WTC11 (cell line): ENCODE measurements at regions not wholly inside any gene's neighbourhood (a gene's known extent, or its start where the extent isn't known, plus 50 kb on each side); places are given as distances from the start of the nearest gene placed in this dataset.

Source experiments
- ATAC-seq: fragments of 200-7000 bp; cut with Tn5 transposase; 2 replicates; pipeline ENCODE4 v1.10.0; 2021; ENCODE audit warnings: mild to moderate bottlenecking, moderate library complexity
- CTCF ChIA-PET: fragments of 300-600 bp; sonication (Branson Sonifier 250); formaldehyde crosslinking; loops from one replicate; lab custom pipeline; 2021; ENCODE audit warnings: antibody characterized with exemption; lab: Charles Lee
- POLR2A ChIA-PET: fragments of 350-600 bp; sonication (Branson Sonifier 250); formaldehyde crosslinking; loops from one replicate; lab custom pipeline; 2021; ENCODE audit warnings: antibody characterized with exemption; lab: Charles Lee
- DNase-seq: peaks from one replicate; pipeline ENCODE4 v3.0.0; 2021; ENCODE audit warnings: low spot score
- H3K27ac Mint-ChIP-seq: 2 replicates; pipeline ENCODE4 v1.8.0; 2021; ENCODE audit warnings: mixed read lengths
- H3K27me3 Mint-ChIP-seq: 2 replicates; pipeline ENCODE4 v1.8.0; 2021; ENCODE audit warnings: low read depth, mild to moderate bottlenecking, moderate library complexity, mixed read lengths
- H3K36me3 Mint-ChIP-seq: 2 replicates; pipeline ENCODE4 v1.8.0; 2021; ENCODE audit warnings: mixed read lengths
- H3K4me1 Mint-ChIP-seq: 2 replicates; pipeline ENCODE4 v1.8.0; 2022; ENCODE audit warnings: mixed read lengths
- H3K4me3 Mint-ChIP-seq: 2 replicates; pipeline ENCODE4 v1.8.0; 2021; ENCODE audit warnings: mild to moderate bottlenecking, moderate library complexity, mixed read lengths
- H3K9me3 Mint-ChIP-seq: 2 replicates; pipeline ENCODE4 v1.8.0; 2021; ENCODE audit warnings: mixed read lengths
- ATF6 ChIP-seq: sonication (generic); formaldehyde crosslinking; IDR thresholded peaks from 2 replicates; pipeline ENCODE4 v1.8.1; 2023; ENCODE audit warnings: mild to moderate bottlenecking, missing genetic modification reagents
- HMGXB4 ChIP-seq: sonication (generic); formaldehyde crosslinking; IDR thresholded peaks from 2 replicates; pipeline ENCODE4 v1.8.1; 2023; ENCODE audit warnings: mild to moderate bottlenecking, moderate library complexity, missing genetic modification reagents
- IRF2 ChIP-seq: sonication (generic); formaldehyde crosslinking; IDR thresholded peaks from 2 replicates; pipeline ENCODE4 v1.8.0; 2022; ENCODE audit warnings: low read depth, missing genetic modification reagents, borderline replicate concordance
- MYBL2 ChIP-seq: sonication (generic); formaldehyde crosslinking; IDR thresholded peaks from 2 replicates; pipeline ENCODE4 v1.8.1; 2023; ENCODE audit warnings: mild to moderate bottlenecking, moderate library complexity, missing genetic modification reagents
- NFATC4 ChIP-seq: fragments of 250-450 bp; sonication (Bioruptor Pico); IDR thresholded peaks from 2 replicates; pipeline ENCODE4 v1.9.0; 2021; ENCODE audit warnings: mild to moderate bottlenecking
- NFE2L1 ChIP-seq: sonication (generic); formaldehyde crosslinking; IDR thresholded peaks from 2 replicates; pipeline ENCODE4 v1.8.1; 2023; ENCODE audit warnings: missing genetic modification reagents
- NR1H2 ChIP-seq: sonication (generic); formaldehyde crosslinking; IDR thresholded peaks from 2 replicates; pipeline ENCODE4 v1.9.0; 2021; ENCODE audit warnings: mild to moderate bottlenecking, moderate library complexity, missing genetic modification reagents
- OVOL2 ChIP-seq: fragments of 250-450 bp; sonication (Bioruptor Pico); IDR thresholded peaks from 2 replicates; pipeline ENCODE4 v1.9.0; 2021; ENCODE audit warnings: mild to moderate bottlenecking, borderline replicate concordance
- SMAD4 ChIP-seq: sonication (generic); formaldehyde crosslinking; IDR thresholded peaks from 2 replicates; pipeline ENCODE4 v1.8.0; 2022; ENCODE audit warnings: mild to moderate bottlenecking, missing genetic modification reagents
- TCF7 ChIP-seq: sonication (generic); formaldehyde crosslinking; IDR thresholded peaks from 2 replicates; pipeline ENCODE4 v1.8.0; 2022; ENCODE audit warnings: mild to moderate bottlenecking, low read depth, missing genetic modification reagents, moderate library complexity
- ZNF281 ChIP-seq: sonication (generic); formaldehyde crosslinking; IDR thresholded peaks from 2 replicates; pipeline ENCODE4 v1.8.0; 2023; ENCODE audit warnings: mild to moderate bottlenecking, missing genetic modification reagents
- ZNF396 ChIP-seq: fragments of 250-450 bp; sonication (Bioruptor Pico); IDR thresholded peaks from 2 replicates; pipeline ENCODE4 v1.8.0; 2021; ENCODE audit warnings: mild to moderate bottlenecking, moderate library complexity, borderline replicate concordance
- ZNF512 ChIP-seq: sonication (generic); formaldehyde crosslinking; IDR thresholded peaks from 2 replicates; pipeline ENCODE4 v1.8.1; 2022; ENCODE audit warnings: missing genetic modification reagents, borderline replicate concordance
- TF ChIP-seq, protein P1 (sequence below): sonication (generic); formaldehyde crosslinking; IDR thresholded peaks from 2 replicates; pipeline ENCODE4 v1.8.1; 2023; ENCODE audit warnings: mild to moderate bottlenecking, missing genetic modification reagents
- TF ChIP-seq, protein P2 (sequence below): sonication (generic); formaldehyde crosslinking; IDR thresholded peaks from 2 replicates; pipeline ENCODE4 v1.8.0; 2022; ENCODE audit warnings: missing genetic modification reagents

DNA sequence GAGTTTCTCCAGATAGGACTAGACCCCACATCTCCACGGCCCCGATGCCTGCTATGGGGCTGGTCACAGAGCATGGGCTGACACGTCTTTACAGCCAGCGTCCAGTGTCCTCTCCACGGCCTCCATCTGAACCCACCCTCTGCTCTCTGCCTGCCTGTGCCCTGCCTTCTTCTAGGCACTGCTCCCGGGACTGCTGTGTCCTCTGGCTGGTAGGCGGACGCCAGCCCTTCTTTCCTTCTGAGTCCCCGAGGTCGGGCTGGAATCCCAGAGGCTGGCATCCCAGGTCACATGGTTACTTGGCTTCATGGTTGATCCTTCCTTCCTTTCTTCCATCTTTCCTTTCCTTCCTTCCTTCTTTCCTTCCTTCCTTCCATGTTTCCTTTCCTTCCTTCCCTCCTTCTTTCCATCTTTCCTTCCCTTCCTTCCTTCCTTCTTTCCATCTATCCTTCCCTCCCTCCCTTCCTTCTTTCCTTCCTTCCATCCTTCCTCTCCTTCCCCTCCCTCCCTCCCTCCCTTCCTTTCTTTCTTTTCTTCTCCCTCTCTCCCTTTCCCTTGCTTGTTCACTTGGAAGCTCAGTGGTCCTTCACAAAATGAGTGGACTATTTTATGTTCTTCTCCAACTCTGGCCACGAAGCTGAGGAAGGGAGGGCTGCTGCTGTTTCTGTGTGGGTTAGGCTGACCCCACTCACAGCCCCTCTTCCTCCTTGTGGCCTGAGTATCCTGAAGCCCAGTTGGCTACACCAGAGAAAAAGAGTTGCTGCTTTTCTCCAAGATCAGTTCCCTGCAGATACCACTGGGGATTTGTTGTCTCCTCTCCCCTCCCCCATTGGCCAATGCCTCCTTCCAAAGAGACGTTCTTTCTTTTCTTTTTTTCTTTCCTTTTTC is 66.8 kb upstream of the NEURL1B start:
- Mint-ChIP-seq H3K27ac (no peak overlapping the region), H3K36me3 (no peaks in the 10 kb centered on the region), H3K4me3 (no peak overlapping the region), H3K4me1 (peaks cover 42% of the 10 kb centered on the region), H3K27me3 (peaks cover 14% of the 10 kb centered on the region), H3K9me3 (peaks cover 4% of the 10 kb centered on the region; the same call in 1 of the 2 replicates)
- ATAC-seq, result no peak
- ChIA-PET POLR2A (no interaction called here), CTCF (interaction anchor here (0.6 kb wide), 2 partner anchors 91 to 1936 kb away, joined by 4 to 5 read pairs; no protein-coding TSS in a partner anchor)
- TF ChIP-seq, protein P1, sequence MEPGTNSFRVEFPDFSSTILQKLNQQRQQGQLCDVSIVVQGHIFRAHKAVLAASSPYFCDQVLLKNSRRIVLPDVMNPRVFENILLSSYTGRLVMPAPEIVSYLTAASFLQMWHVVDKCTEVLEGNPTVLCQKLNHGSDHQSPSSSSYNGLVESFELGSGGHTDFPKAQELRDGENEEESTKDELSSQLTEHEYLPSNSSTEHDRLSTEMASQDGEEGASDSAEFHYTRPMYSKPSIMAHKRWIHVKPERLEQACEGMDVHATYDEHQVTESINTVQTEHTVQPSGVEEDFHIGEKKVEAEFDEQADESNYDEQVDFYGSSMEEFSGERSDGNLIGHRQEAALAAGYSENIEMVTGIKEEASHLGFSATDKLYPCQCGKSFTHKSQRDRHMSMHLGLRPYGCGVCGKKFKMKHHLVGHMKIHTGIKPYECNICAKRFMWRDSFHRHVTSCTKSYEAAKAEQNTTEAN (CRISPR knock-in tag), result no peak
- TF ChIP-seq ZNF512 (CRISPR knock-in tag) (0 out of 2 replicates have a peak, but pooled peaks have one; percentile 30), MYBL2 (CRISPR knock-in tag) (no peak), SMAD4 (CRISPR knock-in tag) (no peak)
- no peak for DNase-seq

DNA sequence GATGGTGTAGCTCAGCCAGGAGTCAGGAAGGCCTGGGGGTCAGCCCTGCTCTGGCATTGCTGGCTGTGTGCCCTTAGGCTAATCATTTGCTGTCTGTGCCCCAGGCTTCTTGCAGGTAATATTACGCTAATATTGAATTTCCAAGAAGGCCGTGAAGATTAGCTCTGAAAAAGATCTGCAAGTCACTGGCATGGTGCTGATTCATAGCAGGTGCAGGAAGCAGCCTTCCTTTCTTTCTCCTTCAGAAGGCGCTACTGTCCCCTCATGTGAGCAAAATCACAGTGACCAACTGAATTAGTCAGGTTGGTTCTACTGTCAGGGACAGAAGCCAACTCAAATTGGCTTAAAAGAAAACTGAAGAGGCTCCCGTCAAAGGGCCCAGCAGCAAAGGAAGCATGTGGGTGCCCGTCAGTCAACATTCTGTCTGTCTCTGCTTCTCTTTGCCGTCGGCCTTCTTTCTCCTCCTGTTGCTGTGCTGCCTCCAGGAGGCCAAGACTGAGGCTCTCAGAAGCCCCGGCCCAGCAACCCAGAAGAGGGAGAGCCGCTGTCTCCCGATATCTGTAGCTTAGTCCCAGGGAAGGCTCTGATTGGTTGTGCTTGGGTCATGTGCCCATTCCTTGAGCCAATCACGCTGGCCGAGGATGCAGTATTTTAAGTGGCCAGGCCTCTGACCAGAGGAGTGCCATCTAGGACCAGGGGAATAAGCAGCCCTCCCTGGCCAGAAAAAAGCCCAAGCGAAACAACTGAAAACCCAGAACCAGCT is 67.8 kb upstream of the NEURL1B start:
- peaks cover 4% of the 10 kb centered on the region; the same call in 1 of the 2 replicates for H3K9me3 Mint-ChIP-seq
- peaks cover 14% of the 10 kb centered on the region for H3K27me3 Mint-ChIP-seq
- H3K4me1 Mint-ChIP-seq, result peaks cover 42% of the 10 kb centered on the region
- TF ChIP-seq ATF6 (CRISPR knock-in tag) (no peak), OVOL2 (no peak), NFATC4 (CRISPR knock-in tag) (no peak), IRF2 (CRISPR knock-in tag) (no peak), ZNF396 (no peak), TCF7 (CRISPR knock-in tag) (no peak), NFE2L1 (CRISPR knock-in tag) (no peak), NR1H2 (CRISPR knock-in tag) (no peak), HMGXB4 (CRISPR knock-in tag) (no peak), ZNF281 (no peak), SMAD4 (CRISPR knock-in tag) (no peak)
- TF ChIP-seq, protein P2, sequence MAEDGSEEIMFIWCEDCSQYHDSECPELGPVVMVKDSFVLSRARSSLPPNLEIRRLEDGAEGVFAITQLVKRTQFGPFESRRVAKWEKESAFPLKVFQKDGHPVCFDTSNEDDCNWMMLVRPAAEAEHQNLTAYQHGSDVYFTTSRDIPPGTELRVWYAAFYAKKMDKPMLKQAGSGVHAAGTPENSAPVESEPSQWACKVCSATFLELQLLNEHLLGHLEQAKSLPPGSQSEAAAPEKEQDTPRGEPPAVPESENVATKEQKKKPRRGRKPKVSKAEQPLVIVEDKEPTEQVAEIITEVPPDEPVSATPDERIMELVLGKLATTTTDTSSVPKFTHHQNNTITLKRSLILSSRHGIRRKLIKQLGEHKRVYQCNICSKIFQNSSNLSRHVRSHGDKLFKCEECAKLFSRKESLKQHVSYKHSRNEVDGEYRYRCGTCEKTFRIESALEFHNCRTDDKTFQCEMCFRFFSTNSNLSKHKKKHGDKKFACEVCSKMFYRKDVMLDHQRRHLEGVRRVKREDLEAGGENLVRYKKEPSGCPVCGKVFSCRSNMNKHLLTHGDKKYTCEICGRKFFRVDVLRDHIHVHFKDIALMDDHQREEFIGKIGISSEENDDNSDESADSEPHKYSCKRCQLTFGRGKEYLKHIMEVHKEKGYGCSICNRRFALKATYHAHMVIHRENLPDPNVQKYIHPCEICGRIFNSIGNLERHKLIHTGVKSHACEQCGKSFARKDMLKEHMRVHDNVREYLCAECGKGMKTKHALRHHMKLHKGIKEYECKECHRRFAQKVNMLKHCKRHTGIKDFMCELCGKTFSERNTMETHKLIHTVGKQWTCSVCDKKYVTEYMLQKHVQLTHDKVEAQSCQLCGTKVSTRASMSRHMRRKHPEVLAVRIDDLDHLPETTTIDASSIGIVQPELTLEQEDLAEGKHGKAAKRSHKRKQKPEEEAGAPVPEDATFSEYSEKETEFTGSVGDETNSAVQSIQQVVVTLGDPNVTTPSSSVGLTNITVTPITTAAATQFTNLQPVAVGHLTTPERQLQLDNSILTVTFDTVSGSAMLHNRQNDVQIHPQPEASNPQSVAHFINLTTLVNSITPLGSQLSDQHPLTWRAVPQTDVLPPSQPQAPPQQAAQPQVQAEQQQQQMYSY (CRISPR knock-in tag), result no peak
- TF ChIP-seq, protein P1 (CRISPR knock-in tag), result no peak

More for the DNA sequence above, 67.8 kb upstream of the NEURL1B start:
- ATAC-seq (no peak), DNase-seq (no peak)
- no peaks in the 10 kb centered on the region for H3K36me3 Mint-ChIP-seq
- POLR2A ChIA-PET, result no interaction called here
- H3K4me3 Mint-ChIP-seq, result no peak overlapping the region
- H3K27ac Mint-ChIP-seq, result no peak overlapping the region
- CTCF ChIA-PET, result interaction anchor here (0.7 to 2.4 kb wide), 2 partner anchors 14 to 94 kb away, joined by 3 to 9 read pairs; no protein-coding TSS in a partner anchor
